HL-60 (cell line): ENCODE measurements at regions not wholly inside any gene's neighbourhood (a gene's known extent, or its start where the extent isn't known, plus 50 kb on each side); places are given as distances from the start of the nearest gene placed in this dataset.

ENCODE experiments used
- DNase-seq, 2 experiments: peaks; one replicate each; pipeline ENCODE4 v3.0.0-alpha.2; 2010 to 2020; ENCODE audit warnings: low read depth in 1 of 2, low spot score in 1 of 2
- H3K27ac ChIP-seq: fragments of 250-450 bp; sonication (Bioruptor Pico); replicated peaks from 2 replicates; pipeline ENCODE4 v1.5.1; 2020; ENCODE audit warnings: mild to moderate bottlenecking, moderate library complexity
- H3K27me3 ChIP-seq: fragments of 250-450 bp; sonication (Bioruptor Pico); 2 replicates; pipeline ENCODE4 v1.5.1; 2021; ENCODE audit warnings: mild to moderate bottlenecking, moderate library complexity; ENCODE audit not compliant: insufficient read depth, poor library complexity, severe bottlenecking
- H3K4me3 ChIP-seq: replicated peaks from 2 replicates; pipeline ENCODE4 v1.5.1; 2011; ENCODE audit warnings: mild to moderate bottlenecking, control low read depth, low read length; ENCODE audit not compliant: insufficient read depth
- CTCF ChIP-seq: IDR thresholded peaks from one replicate; pipeline ENCODE4 v1.5.1; 2011; ENCODE audit warnings: low read length, control low read depth, inconsistent platforms; ENCODE audit not compliant: insufficient read depth
- GABPA ChIP-seq: IDR thresholded peaks from 2 replicates; pipeline ENCODE4 v1.6.1; 2012; ENCODE audit warnings: low read depth
- POLR2AphosphoS5 ChIP-seq: IDR thresholded peaks from 2 replicates; pipeline ENCODE4 v1.6.1; 2012; ENCODE audit warnings: low read depth
- SPI1 ChIP-seq: IDR thresholded peaks from 2 replicates; pipeline ENCODE4 v1.6.1; 2012; ENCODE audit warnings: low read depth, mild to moderate bottlenecking, borderline replicate concordance
- TF ChIP-seq, protein P1 (sequence below): IDR thresholded peaks from 2 replicates; pipeline ENCODE4 v1.6.1; 2012; ENCODE audit warnings: low read depth; ENCODE audit not compliant: insufficient replicate concordance

- H3K27me3 ChIP-seq = no peaks in the 10 kb centered on the region
- DNase-seq = no peak
- no peak overlapping the region for H3K4me3 ChIP-seq
- H3K27ac ChIP-seq = no peak overlapping the region
- TF ChIP-seq, protein P1, sequence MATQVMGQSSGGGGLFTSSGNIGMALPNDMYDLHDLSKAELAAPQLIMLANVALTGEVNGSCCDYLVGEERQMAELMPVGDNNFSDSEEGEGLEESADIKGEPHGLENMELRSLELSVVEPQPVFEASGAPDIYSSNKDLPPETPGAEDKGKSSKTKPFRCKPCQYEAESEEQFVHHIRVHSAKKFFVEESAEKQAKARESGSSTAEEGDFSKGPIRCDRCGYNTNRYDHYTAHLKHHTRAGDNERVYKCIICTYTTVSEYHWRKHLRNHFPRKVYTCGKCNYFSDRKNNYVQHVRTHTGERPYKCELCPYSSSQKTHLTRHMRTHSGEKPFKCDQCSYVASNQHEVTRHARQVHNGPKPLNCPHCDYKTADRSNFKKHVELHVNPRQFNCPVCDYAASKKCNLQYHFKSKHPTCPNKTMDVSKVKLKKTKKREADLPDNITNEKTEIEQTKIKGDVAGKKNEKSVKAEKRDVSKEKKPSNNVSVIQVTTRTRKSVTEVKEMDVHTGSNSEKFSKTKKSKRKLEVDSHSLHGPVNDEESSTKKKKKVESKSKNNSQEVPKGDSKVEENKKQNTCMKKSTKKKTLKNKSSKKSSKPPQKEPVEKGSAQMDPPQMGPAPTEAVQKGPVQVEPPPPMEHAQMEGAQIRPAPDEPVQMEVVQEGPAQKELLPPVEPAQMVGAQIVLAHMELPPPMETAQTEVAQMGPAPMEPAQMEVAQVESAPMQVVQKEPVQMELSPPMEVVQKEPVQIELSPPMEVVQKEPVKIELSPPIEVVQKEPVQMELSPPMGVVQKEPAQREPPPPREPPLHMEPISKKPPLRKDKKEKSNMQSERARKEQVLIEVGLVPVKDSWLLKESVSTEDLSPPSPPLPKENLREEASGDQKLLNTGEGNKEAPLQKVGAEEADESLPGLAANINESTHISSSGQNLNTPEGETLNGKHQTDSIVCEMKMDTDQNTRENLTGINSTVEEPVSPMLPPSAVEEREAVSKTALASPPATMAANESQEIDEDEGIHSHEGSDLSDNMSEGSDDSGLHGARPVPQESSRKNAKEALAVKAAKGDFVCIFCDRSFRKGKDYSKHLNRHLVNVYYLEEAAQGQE = no peak
- no peak for TF ChIP-seq CTCF
These were observed 396.5 kb downstream of the SMOC2 start for GRCh38 chr6:168837254-168838036.

- Histone ChIP-seq H3K4me3 (no peak overlapping the region), H3K27ac (no peak overlapping the region), H3K27me3 (no peaks in the 10 kb centered on the region)
- TF ChIP-seq, protein P1 = no peak
- TF ChIP-seq CTCF = no peak
- no peak for TF ChIP-seq SPI1
- no peak for TF ChIP-seq GABPA
- no peak for TF ChIP-seq POLR2AphosphoS5
- no peak for DNase-seq
These were observed 395.0 kb downstream of the SMOC2 start for GRCh38 chr6:168835991-168836390.

DNA sequence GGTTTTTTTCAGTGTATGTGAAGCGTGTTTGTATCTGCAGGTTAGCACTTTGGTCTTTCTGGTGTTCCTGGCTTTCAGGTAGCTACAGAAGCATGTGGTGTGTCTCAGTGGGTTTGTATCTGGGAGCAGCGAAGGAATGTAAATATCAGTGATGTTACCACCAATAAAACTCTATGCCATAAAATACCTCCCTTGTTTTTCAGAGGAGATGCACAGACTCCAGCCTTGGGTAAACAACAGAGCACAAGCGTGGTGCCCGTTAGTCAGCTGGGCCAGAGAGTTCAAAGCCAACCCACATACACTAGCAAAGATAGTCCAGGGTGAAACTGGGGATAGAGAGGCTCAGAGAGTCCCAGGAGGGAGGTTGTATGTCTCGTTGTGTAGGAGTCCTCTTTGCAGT, 393.8 kb downstream of the SMOC2 start:
- Histone ChIP-seq H3K27me3 (no peaks in the 10 kb centered on the region), H3K27ac (no peak overlapping the region), H3K4me3 (no peak overlapping the region)
- DNase-seq = no peak
- TF ChIP-seq CTCF = no peak
- TF ChIP-seq SPI1 = no peak
- no peak for TF ChIP-seq POLR2AphosphoS5
- TF ChIP-seq, protein P1 = no peak
- TF ChIP-seq GABPA = no peak
